ENCODE measurements at regions not wholly inside any gene's neighbourhood (a gene's known extent, or its start where the extent isn't known, plus 50 kb on each side); places are given as distances from the start of the nearest gene placed in this dataset.

- DNase-seq (ENCODE audit: low spot score): no peak
These were observed 278.9 kb downstream of the NPHP4 start for GRCh38 chr1:5713101-5714010.

GRCh38 chr1:5711956-5712645, 280.1 kb downstream of the NPHP4 start:
- DNase-seq (ENCODE audit: low spot score): no peak

GRCh38 chr1:5711079-5711478, 281.1 kb downstream of the NPHP4 start:
- DNase-seq (ENCODE audit: low spot score): no peak

- DNase-seq (ENCODE audit: low spot score): peak; percentile 39
These were observed 282.2 kb downstream of the NPHP4 start for GRCh38 chr1:5709976-5710375.

GRCh38 chr1:5709461-5709975, 282.7 kb downstream of the NPHP4 start:
- DNase-seq (ENCODE audit: low spot score): no peak

- DNase-seq (ENCODE audit: low spot score): no peak
These were observed 283.6 kb downstream of the NPHP4 start for GRCh38 chr1:5708346-5709245.

GRCh38 chr1:5707566-5708345, 284.5 kb downstream of the NPHP4 start:
- no peak for DNase-seq (ENCODE audit: low spot score)

- no peak for DNase-seq (ENCODE audit: low spot score)
These were observed 286.0 kb downstream of the NPHP4 start for GRCh38 chr1:5706239-5706638.

GRCh38 chr1:5705751-5706150, 286.5 kb downstream of the NPHP4 start:
- no peak for DNase-seq (ENCODE audit: low spot score)

GRCh38 chr1:5704561-5705514, 287.4 kb downstream of the NPHP4 start:
- DNase-seq (ENCODE audit: low spot score): no peak

- no peak for DNase-seq (ENCODE audit: low spot score)
These were observed 290.6 kb downstream of the NPHP4 start for GRCh38 chr1:5701642-5702041.

- DNase-seq (ENCODE audit: low spot score): no peak
These were observed 298.7 kb downstream of the NPHP4 start for GRCh38 chr1:5693568-5693967.

- DNase-seq (ENCODE audit: low spot score): no peak
These were observed 299.6 kb downstream of the NPHP4 start for GRCh38 chr1:5692664-5693063.

- no peak for DNase-seq (ENCODE audit: low spot score)
These were observed 300.3 kb downstream of the NPHP4 start for GRCh38 chr1:5691795-5692509.

GRCh38 chr1:5690898-5691297, 301.3 kb downstream of the NPHP4 start:
- DNase-seq (ENCODE audit: low spot score): no peak

GRCh38 chr1:5690291-5690690, 301.9 kb downstream of the NPHP4 start:
- no peak for DNase-seq (ENCODE audit: low spot score)

- DNase-seq (ENCODE audit: low spot score): no peak
These were observed 303.8 kb downstream of the NPHP4 start for GRCh38 chr1:5688081-5689077.

Data from NAMALWA (cell line).